ENCODE measurements at regions not wholly inside any gene's neighbourhood (a gene's known extent, or its start where the extent isn't known, plus 50 kb on each side); places are given as distances from the start of the nearest gene placed in this dataset.
"Not testable (repeated sequence)": the region's sequence is repeated elsewhere in the genome, so short reads cannot be mapped to it uniquely, and the experiment has no call there.

DNA sequence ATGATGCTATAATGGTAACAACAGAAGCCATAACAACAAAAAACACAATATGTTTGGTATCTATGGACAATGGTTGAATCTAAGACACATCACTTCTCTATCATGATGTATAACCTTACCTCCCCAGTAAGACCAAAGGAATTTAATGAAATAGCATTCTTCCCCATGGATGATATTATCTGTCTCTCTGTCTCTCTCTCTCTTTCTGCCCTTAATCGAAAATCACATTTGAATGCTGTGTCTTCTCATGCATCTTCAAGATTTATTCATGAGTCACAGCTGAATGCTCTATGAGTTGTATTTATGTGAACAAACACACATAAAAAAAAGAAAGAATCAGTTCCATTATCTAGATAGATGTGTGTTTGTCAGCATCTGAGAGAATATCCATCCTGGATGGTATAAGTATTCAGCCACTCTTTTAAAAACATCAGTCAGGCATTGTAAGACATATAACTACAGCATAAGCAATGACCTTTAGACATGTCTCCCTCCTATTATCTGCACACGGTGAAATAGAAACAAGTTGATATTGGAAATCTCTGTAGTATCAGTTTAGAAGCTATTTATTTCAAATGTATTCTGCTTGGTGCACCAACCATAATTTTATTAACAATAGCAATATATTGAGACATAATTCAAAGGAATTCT is 433.3 kb downstream of the TOX3 start:
- no peak for DNase-seq (ENCODE audit: low read depth in 1 of 2, low spot score in 1 of 2)

DNA sequence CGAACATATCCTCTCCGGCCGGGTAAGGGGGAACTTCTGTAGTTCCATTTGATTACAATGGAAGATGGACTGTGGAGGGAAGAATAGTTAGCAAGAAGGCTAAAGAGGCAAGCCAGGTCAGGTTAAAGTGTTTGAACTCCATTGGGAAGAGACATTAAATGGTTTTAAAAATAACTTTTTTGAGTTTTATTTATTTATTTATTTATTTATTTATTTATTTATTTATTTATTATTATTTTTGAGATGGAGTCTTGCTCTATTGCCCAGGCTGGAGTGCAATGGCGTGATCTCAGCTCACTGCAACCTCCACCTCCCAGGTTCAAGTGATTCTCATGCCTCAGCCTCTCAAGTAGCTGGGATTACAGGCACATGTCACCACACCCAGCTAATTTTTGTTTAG is 441.9 kb downstream of the TOX3 start:
- not testable (repeated sequence) for DNase-seq (ENCODE audit: low read depth in 1 of 2, low spot score in 1 of 2)

DNA sequence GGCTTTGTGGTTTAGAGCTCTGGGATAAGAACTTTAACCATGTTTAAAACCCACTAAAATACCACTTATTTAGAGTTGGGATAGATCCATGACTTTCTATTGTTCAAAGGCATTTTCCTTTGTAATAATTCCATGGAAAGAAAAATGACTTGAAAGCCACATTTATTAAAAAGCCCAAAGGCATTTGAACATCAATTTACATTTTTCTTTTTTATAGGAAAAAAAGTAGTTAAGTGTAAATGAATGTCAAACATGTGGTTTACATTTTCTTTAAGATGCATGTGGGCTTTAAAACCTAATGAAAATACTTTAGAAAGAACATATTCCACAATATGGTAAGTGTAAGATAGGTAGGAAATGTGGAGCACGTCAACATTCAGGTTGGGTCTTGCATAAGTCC is 443.2 kb downstream of the TOX3 start:
- DNase-seq (ENCODE audit: low read depth in 1 of 2, low spot score in 1 of 2): no peak

DNA sequence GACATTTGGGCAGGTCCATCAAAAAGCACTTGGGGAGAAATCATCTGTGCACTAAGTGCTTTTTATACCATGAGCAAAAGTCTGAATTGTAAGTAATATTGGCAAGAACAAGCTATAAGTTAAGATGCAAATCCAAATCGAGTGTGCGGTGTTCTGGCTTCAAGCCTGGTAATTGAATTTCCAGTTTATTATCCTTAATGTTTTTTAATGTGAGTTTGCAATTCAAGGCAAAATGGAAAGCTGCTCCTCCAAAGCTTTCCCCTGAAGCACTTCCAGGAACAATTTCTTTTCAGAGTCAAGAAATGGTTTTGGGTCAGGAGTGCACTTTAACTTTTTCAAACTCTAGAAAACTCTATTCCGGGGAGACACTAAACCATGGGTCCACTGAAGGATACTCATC is 445.7 kb downstream of the TOX3 start:
- DNase-seq (ENCODE audit: low read depth in 1 of 2, low spot score in 1 of 2): no peak

DNA sequence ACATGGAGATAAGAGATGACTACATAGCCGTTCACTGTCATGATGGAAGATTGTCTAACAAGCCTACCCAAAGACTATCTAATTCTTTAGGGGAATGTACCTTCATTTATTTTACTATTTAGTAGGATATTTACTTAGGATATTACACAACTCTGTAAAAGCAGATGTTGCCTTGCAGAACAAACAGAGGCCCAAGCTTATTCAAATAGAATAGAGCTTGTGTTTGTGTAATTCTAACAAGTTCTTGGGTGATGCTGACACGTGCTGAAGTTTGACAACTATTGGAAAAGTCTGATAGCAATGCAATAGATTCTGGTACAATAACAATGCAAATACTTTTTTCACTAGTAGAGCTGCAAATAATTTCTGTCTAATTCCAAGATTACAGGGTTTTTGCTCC is 447.6 kb downstream of the TOX3 start:
- DNase-seq (ENCODE audit: low read depth in 1 of 2, low spot score in 1 of 2): no peak

DNA sequence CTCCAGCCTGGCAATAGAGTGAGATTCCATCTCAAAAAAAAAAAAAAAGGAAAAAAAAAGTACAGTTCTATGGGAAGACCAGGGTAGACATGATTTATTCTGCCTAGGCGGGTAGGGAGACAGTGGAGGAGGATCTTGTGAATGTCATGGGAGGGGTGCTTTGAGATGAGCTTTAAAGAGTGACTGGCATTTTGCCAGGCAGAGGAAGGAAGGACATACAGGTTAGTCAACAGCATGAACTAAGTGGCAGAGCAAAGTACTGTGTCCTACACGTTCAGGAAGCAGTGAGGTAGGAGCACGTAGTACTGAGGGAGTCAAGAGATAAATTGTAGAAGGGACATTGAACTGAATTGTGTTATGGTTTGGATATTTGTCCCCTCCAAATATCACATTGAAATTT is 451.5 kb downstream of the TOX3 start:
- DNase-seq (ENCODE audit: low read depth in 1 of 2, low spot score in 1 of 2): no peak

DNA sequence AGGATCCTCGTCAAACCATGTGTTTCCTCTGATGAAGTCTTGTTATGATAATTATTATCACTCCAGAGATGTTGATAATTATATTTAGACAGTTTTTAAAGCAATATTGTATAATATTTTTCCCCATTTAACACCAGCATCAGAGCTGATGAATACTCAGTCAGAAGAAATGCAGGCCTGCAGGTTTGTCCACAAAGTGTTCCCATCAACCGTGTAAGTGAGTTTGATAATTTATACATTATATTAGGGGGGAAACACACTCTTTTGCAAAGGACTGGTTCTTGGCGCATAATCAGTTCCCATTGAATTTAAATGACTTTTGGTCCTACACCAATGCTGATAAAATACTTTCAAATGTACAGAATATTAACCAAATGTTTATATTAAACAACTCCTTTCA is 454.8 kb downstream of the TOX3 start:
- no peak for DNase-seq (ENCODE audit: low read depth in 1 of 2, low spot score in 1 of 2)

DNA sequence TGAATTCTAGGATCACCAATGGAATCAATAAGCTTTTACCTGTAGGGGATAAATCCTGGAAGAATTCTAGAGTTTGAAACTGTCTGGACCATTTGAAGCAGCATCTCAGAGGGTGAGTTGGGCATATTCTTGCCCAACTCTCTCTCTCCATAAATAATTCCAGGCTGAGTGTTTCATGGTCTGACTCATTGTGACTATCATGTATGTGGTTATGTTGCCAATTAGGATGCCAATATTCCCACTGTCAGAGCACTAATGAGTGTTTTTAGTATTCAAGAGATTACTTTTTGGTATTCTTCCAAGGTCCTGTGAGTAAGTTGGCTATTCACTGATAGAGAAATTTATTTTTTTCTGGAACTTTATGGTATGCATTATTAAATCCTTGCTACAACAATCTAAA is 456.9 kb downstream of the TOX3 start:
- DNase-seq (ENCODE audit: low read depth in 1 of 2, low spot score in 1 of 2): no peak

DNA sequence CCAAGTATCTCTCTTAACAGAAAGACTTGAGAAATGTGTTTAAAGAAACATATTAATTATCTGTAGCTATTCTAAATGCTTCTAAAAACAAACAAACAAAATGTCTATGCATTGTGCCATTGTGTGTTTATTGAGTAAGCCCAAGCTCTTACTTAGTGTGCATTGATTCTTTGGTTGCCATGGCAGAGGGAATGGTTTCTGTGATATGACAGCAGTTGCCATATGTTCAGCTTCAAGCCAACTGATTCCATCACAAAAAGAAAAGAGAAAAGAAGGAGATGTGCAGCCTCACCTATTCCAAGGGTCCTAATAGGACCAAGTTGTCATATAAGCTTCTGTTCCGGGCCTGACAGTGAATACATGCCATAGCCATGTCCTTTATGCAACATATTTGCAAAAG is 457.5 kb downstream of the TOX3 start:
- DNase-seq (ENCODE audit: low read depth in 1 of 2, low spot score in 1 of 2): no peak

DNA sequence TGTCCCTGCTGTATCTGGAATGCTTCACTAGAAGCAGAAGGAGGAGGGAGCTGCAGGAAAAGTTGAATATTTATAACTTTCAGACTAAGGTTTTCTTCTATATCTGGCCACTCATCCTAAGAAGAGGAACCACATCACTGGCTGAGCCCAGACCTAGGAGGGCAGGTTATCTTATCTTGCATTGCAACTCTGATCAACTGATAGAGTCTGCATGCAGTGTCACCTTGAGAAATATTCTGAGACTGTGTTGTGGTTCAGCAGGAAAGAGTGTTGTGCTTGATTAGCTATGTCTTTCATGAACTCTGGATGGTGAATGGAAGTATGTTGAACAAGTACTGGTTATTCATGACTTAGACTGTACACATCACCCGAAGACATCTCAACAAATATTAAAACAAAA is 460.0 kb downstream of the TOX3 start:
- no peak for DNase-seq (ENCODE audit: low read depth in 1 of 2, low spot score in 1 of 2)

DNA sequence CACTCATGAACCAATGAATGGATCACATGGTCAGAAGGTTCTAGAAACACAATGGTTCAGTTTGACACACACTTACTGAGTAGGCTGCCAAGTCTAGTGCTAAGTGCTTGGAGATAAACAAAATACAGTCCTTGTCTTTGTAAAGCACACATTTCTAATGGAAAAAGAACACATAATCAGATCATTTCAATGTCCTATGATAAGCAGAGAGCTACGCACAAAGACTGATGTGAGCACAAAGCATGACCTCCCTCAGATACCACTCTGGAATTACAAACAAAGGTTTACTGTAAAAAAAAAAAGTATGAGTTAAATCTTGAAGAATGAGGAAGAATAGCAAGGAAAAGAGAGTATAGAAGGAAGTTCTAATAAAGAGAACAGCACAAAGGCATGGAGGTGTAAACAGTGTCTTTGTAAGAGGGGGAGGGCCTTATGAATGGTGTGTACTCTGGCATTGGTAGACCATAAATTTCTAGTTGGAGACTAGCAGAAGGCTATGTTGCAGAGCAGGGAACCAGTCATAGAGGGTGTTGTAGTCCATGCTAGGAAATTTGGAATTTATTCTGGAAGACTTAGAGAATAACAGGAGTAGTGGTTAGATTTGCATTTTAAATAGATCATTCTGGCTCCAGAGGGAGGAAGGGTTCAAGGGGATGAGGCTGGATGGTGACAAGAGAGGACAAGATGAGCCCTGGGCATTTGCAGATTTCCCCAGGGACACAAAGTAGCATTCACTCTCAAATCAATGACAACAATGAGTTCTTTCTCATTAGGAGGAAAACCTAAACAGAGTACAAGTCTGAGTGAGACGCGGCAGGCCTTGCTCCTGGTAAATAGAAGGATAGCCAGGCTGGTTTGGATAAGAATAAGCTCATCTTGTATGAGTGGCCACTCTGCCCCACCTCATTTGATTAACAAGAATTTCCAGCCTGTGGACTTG is 468.0 kb downstream of the TOX3 start:
- DNase-seq (ENCODE audit: low read depth in 1 of 2, low spot score in 1 of 2): no peak

DNA sequence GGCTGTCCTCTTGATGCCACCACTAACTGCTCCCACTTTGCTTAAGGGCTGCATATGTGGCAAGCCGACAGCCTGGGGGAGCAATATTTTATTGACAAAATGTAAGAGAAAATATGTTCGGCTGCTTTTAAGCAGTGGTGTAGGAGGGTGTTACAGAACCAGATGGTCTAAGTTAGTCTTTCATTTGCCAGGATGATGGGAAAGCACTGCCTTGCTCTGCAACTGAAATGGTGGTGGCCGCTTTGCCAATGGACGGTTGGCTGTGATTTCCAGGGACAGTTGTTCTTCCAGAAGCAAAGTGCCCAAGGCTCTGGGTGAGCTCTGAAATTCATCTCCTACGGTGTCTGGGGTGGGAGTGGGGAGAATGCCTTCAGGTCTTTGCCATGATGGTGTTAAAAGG is 469.3 kb downstream of the TOX3 start:
- no peak for DNase-seq (ENCODE audit: low read depth in 1 of 2, low spot score in 1 of 2)

DNA sequence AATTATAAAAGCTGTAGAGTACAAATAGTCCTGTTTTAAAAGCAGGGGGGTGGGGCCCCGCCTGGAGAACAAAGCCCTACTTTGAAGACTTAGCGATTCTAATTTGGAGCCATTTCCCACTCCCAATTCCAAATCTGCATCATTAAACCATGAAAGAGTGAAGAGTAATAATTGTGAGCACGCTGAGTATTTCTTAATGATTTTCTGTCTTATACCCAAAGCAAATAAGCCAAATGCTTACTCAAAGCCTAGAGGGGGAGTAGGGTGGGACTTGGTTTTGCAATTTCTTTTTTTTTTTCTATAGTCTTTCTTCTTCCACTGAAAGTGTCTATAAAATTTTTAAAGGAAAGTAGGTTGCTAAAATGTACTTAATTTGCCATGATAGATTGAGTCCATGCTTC is 470.1 kb downstream of the TOX3 start:
- no peak for DNase-seq (ENCODE audit: low read depth in 1 of 2, low spot score in 1 of 2)

DNA sequence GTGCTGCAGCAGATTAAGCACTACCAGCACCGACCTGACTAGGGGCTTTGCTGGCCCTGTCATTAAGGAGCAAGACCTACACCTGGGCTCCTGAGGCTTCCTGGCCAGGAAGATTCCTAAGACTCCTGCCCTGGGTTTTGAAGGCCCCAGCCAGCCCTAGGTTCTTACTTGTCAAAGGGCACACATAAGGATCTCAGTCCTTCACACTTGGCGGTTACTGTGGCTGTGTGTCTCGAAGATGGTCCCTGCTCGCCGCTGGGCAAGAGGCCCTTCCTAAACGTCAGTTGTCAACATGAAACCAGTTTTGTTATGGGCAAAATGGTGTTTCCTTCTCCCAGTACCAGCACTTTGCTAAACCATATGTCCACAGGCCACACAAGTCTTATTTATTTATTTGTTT is 470.6 kb downstream of the TOX3 start:
- no peak for DNase-seq (ENCODE audit: low read depth in 1 of 2, low spot score in 1 of 2)

DNA sequence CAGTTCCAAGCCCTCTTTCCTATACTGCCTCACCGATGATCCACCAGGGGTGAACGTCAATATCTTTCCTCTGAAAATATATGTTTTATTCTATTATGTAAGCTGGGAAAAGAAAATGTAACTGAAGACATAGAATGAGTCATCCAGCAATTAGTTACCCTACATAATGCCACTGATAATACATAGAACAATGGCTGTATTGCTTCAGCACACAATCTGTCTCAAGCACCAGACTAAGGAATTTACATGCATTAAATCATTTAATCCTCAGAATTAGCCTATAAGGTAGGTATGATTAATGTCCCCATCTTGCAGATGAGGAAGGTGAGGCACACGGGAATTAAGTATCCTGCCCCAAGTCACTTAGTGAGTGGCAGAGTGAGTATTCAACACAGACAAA is 472.8 kb downstream of the TOX3 start:
- no peak for DNase-seq (ENCODE audit: low read depth in 1 of 2, low spot score in 1 of 2)

DNA sequence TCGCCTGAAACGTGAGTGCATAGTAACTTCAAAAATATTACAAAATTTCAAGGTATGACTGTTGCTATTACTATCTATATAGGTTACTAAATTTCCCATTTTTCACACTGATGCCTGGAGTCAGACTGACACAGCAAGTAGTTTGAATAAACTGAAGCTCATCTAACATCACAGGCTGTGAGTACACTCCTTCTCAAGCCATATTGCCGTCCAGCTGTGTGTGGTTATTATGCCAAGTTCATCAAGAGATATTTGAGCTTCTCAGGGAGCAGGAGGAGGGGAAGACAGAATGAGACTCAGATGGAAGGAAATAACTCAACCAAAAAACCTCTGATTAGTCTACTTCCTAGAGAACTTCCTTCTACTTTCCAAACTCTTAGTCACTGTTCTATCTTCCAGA is 473.9 kb downstream of the TOX3 start:
- DNase-seq (ENCODE audit: low read depth in 1 of 2, low spot score in 1 of 2): no peak

DNA sequence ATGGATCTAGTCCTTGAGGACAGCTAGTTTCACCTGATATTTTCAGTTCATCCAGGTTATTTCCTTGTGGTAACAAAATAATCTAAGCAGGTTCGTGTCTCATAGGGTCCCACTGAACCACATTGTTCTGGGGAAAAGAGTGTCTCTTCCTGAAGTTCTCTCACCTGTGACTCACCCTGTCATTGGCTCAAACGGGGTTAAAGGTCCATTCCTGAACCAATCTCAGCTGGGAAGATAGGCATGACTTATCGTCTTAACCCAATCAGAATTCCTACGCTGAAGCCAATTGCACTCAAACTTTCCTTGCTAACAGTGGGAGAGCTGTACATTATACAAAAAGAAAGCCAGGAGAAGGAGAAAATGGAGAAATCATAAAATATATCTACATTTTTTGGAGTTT is 475.8 kb downstream of the TOX3 start:
- no peak for DNase-seq (ENCODE audit: low read depth in 1 of 2, low spot score in 1 of 2)

DNA sequence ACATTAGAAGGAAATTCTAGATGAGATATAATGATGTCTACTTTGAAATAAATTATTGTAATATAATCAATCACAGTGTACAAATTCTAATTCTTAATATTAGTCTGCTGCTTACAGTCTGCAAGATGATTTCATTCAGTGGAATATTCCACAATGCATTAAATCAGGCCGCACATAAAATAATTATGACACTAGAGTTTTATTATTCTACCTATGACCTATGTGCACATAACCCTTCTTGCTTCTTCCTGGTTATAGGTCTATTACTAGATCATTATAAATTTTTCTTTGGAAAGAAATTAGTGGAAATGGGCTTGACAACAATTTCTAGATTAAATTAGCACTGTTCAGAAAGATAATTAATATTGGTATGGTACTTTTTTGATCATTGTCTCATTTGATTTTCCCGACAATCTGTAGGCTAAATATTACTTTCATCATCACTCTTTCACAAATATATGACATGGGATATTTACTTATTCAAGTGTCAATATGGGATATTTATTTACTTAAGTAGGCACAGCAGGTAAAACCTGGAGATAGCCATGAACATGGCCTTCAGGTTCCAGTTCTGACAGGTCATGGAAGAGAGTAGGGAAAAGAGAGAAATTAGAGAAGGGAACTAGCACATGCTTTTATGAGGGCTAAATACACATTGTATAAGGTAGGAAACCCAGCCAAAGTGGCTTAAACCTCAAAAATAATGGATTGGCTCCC is 476.4 kb downstream of the TOX3 start:
- DNase-seq (ENCODE audit: low read depth in 1 of 2, low spot score in 1 of 2): no peak

DNA sequence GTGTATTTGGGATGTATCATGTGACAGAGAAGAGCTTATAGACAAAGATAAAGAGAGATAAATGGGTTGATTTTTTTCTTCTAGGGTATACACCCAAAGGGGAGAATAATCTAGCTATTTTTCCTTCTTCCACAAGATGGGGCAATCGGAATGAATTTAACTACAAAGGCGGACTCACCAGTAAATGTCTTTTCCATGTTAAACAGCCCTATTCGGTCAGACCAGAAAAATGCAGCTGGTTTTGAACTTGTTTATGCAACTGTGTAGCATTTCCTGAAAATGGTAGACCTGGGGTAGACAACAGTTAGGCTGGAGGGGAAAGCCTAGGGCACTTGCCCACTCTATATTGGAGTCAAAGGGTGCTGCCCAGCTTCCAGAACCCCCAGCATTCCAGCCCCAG is 477.1 kb downstream of the TOX3 start:
- DNase-seq (ENCODE audit: low read depth in 1 of 2, low spot score in 1 of 2): no peak

DNA sequence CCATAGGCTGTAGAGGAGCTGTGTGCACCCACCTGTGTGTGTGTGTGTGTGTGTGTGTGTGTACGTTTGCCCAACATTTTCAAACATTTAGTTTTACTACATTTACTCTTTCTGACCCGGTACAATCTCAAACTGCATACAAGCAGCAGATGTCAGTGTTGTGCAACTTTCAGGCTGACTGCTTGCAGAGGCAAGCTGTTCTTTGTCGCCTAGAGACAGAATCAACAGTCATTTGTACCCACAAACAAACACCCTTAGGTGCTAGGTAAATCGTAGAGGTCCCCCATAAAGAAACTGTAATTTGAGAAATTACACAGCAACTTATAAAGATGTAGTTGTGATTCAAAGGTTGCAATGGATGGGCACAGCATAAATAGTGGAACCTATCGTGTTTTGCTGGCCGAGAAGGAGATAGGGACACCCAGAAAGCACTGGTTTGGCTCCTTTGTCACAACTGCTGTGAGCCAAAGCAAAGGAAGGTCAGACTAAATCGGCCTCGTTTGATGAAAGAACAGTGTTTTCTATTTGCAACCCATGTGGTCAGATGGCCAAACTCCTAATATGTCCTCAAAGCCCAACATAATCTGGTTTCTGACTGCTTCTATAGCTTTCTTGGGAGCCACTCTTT is 478.4 kb downstream of the TOX3 start:
- DNase-seq (ENCODE audit: low read depth in 1 of 2, low spot score in 1 of 2): no peak

DNA sequence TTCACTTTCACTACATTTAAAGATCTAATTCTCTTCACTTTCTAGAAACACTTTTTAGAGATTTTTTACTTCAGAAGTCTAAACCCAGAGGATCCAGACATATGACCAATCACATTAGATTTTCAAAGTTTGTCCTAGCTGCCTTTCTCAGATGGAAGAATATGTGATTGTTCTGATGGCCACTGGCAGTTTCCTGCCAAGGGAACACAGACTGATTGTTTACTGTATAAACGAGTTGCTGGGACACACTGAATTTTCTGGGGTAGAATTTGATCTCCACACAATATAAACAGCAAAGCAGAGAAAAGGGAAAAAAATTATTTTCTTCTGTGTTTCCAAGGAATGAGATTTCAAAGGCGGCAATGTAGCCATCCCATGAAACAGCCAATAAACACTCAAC is 480.0 kb downstream of the TOX3 start:
- DNase-seq (ENCODE audit: low read depth in 1 of 2, low spot score in 1 of 2): no peak

DNA sequence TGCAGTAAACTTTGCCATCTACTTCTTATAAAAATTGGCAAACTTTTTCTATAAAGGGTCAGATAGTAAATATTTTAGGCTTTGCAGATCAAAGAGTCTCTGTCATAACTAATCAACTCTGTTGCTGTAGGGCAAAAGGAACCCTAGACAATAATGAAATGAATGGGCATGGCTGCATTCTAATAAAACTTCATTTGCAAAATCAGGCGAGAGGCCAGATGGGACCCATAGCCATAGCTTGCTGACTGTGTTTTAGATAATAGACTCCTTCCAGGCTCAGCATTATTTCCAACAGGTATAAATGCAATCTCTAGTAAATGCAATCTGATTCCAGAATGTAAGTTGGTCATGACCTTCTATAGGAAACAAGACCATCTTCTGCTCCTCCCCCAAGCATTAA is 490.7 kb downstream of the TOX3 start:
- DNase-seq (ENCODE audit: low read depth in 1 of 2, low spot score in 1 of 2): no peak

Measured in stimulated activated CD4-positive, alpha-beta T cell treated with anti-CD3 and anti-CD28 coated beads, Interleukin-15, amount 100 ng/mL, for 1 hour (primary cell).